DOHH2 (cell line): ENCODE measurements at regions not wholly inside any gene's neighbourhood (a gene's known extent, or its start where the extent isn't known, plus 50 kb on each side); places are given as distances from the start of the nearest gene placed in this dataset.

Experiments
- EZH2phosphoT487 ChIP-seq: fragments of 200-600 bp; sonication (generic); IDR thresholded peaks from 2 replicates; pipeline ENCODE4 v1.6.1; 2017; ENCODE audit warnings: borderline replicate concordance, mild to moderate bottlenecking, antibody characterized with exemption, low read length, moderate library complexity, mixed read lengths
- TF ChIP-seq, protein P1 (sequence below): fragments of 200-600 bp; sonication (generic); IDR thresholded peaks from one replicate; pipeline ENCODE4 v1.5.1; 2014; ENCODE audit warnings: antibody characterized with exemption, mild to moderate bottlenecking, low read depth, low read length; ENCODE audit not compliant: poor library complexity, severe bottlenecking

- TF ChIP-seq, protein P1, sequence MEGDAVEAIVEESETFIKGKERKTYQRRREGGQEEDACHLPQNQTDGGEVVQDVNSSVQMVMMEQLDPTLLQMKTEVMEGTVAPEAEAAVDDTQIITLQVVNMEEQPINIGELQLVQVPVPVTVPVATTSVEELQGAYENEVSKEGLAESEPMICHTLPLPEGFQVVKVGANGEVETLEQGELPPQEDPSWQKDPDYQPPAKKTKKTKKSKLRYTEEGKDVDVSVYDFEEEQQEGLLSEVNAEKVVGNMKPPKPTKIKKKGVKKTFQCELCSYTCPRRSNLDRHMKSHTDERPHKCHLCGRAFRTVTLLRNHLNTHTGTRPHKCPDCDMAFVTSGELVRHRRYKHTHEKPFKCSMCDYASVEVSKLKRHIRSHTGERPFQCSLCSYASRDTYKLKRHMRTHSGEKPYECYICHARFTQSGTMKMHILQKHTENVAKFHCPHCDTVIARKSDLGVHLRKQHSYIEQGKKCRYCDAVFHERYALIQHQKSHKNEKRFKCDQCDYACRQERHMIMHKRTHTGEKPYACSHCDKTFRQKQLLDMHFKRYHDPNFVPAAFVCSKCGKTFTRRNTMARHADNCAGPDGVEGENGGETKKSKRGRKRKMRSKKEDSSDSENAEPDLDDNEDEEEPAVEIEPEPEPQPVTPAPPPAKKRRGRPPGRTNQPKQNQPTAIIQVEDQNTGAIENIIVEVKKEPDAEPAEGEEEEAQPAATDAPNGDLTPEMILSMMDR: no peak
- TF ChIP-seq EZH2phosphoT487: no peak
Measured at GRCh38 chr21:15430577-15430976, 299.2 kb upstream of the USP25 start.
